ENCODE measurements at regions not wholly inside any gene's neighbourhood (a gene's known extent, or its start where the extent isn't known, plus 50 kb on each side); places are given as distances from the start of the nearest gene placed in this dataset.

DNA sequence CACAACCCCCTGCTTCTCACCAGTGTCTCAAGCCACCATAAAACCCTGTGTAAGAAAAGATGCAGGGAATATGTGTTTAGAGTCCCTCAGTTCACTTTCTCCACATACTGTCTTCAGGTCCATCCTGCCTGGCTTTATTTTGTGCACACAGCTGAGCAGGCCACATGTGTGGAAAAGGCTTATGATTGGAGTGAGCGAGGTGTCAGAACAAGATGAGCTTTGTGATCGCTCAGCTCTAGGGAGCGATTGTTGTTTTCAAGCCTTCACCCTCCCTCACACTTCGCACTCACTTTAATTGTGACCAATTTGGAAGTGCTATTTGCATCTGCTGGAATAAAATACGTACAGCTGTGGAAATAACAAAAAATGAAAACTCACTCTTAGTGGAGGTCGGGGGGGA, 931.1 kb upstream of the TENM4 start:
- TF ChIP-seq, protein P1, sequence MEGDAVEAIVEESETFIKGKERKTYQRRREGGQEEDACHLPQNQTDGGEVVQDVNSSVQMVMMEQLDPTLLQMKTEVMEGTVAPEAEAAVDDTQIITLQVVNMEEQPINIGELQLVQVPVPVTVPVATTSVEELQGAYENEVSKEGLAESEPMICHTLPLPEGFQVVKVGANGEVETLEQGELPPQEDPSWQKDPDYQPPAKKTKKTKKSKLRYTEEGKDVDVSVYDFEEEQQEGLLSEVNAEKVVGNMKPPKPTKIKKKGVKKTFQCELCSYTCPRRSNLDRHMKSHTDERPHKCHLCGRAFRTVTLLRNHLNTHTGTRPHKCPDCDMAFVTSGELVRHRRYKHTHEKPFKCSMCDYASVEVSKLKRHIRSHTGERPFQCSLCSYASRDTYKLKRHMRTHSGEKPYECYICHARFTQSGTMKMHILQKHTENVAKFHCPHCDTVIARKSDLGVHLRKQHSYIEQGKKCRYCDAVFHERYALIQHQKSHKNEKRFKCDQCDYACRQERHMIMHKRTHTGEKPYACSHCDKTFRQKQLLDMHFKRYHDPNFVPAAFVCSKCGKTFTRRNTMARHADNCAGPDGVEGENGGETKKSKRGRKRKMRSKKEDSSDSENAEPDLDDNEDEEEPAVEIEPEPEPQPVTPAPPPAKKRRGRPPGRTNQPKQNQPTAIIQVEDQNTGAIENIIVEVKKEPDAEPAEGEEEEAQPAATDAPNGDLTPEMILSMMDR (IDR thresholded peaks at IDR 0.05) = no peak
- no peak for TF ChIP-seq SIN3A (IDR thresholded peaks at IDR 0.05; ENCODE audit: borderline replicate concordance, insufficient read depth, low read depth, low read length)
- no peak for TF ChIP-seq POLR2AphosphoS5 (IDR thresholded peaks at IDR 0.05; ENCODE audit: low read depth, low read length)
- TF ChIP-seq, protein P2, sequence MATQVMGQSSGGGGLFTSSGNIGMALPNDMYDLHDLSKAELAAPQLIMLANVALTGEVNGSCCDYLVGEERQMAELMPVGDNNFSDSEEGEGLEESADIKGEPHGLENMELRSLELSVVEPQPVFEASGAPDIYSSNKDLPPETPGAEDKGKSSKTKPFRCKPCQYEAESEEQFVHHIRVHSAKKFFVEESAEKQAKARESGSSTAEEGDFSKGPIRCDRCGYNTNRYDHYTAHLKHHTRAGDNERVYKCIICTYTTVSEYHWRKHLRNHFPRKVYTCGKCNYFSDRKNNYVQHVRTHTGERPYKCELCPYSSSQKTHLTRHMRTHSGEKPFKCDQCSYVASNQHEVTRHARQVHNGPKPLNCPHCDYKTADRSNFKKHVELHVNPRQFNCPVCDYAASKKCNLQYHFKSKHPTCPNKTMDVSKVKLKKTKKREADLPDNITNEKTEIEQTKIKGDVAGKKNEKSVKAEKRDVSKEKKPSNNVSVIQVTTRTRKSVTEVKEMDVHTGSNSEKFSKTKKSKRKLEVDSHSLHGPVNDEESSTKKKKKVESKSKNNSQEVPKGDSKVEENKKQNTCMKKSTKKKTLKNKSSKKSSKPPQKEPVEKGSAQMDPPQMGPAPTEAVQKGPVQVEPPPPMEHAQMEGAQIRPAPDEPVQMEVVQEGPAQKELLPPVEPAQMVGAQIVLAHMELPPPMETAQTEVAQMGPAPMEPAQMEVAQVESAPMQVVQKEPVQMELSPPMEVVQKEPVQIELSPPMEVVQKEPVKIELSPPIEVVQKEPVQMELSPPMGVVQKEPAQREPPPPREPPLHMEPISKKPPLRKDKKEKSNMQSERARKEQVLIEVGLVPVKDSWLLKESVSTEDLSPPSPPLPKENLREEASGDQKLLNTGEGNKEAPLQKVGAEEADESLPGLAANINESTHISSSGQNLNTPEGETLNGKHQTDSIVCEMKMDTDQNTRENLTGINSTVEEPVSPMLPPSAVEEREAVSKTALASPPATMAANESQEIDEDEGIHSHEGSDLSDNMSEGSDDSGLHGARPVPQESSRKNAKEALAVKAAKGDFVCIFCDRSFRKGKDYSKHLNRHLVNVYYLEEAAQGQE (IDR thresholded peaks at IDR 0.05; ENCODE audit: insufficient read depth in 1 of 2, low read depth in 2 of 2, low read length in 1 of 2) = no peak
- TF ChIP-seq TCF7L2 (IDR thresholded peaks at IDR 0.05; ENCODE audit: low read depth, low read length) = no peak

Data from Panc1 (cell line).